ENCODE measurements at regions not wholly inside any gene's neighbourhood (a gene's known extent, or its start where the extent isn't known, plus 50 kb on each side); places are given as distances from the start of the nearest gene placed in this dataset.

DNA sequence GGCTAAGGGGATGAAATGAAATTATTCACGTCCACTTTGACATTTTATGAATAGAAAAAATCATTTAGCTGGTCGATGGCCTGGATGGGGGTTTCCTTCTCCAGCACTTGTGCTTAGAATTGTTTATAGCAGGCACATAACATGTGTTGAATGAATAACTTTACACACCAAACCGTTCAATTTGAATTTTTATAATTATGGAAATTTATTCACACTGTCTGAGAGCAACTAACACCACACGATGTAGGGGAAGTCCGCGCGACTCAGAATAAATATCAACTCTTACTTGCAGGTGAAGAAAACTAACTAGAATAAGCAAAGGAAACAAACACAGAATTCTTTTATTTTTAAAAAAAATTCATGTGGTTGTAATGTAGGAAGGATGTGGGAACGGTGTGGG lies 81.3 kb downstream of the MINAR1 start:
- Histone ChIP-seq H3K4me1 (ENCODE audit: control insufficient read depth, extremely low read depth, insufficient read depth, low read length) (no peaks in the 10 kb centered on the region), H3K4me2 (ENCODE audit: insufficient read depth, low read length) (no peak overlapping the region), H3K4me3 (replicated peaks in 1 of 3; ENCODE audit: insufficient read depth in 1 of 3, low read depth in 1 of 3, low read length in 3 of 3) (no peak overlapping the region), H4K20me1 (replicated peaks; ENCODE audit: control insufficient read depth, extremely low read depth, insufficient read depth, low read length) (no peaks in the 10 kb centered on the region), H2AFZ (ENCODE audit: low read depth, low read length) (no peak overlapping the region), H3K36me3 (ENCODE audit: control insufficient read depth in 2 of 2, extremely low read depth in 1 of 2, insufficient read depth in 2 of 2, low read length in 2 of 2) (no peaks in the 10 kb centered on the region), H3K9me1 (replicated peaks; ENCODE audit: control insufficient read depth, extremely low read depth, insufficient read depth, low read length) (no peaks in the 10 kb centered on the region), H3K27ac (ENCODE audit: insufficient read depth, low read depth, low read length) (no peak overlapping the region), H3K9me3 (replicated peaks; ENCODE audit: control insufficient read depth, insufficient read depth, low read length) (no peaks in the 10 kb centered on the region), H3K27me3 (ENCODE audit: control insufficient read depth in 2 of 2, insufficient read depth in 2 of 2, low read length in 2 of 2) (no peaks in the 10 kb centered on the region), H3K79me2 (ENCODE audit: control insufficient read depth, insufficient read depth, low read length) (no peaks in the 10 kb centered on the region), H3K9ac (replicated peaks; ENCODE audit: extremely low read depth, insufficient read depth, low read length) (no peak overlapping the region)
- intact Hi-C loops (cut with micrococcal nuclease) (no loop called here), dilution Hi-C loops (cut with MboI; ENCODE audit: extremely low pct_ligation_motif_present, low sequenced_read_pairs) (no loop called here)
- DNase-seq (ENCODE audit: low read depth, low spot score) = no peak
- ChIA-PET POLR2A (no interaction called here), CTCF (no interaction called here)
- FAIRE-seq = no peak
- no peak for TF ChIP-seq MYC (IDR thresholded peaks at IDR 0.05; ENCODE audit: low read depth, low read length)
- TF ChIP-seq POLR2A (IDR thresholded peaks at IDR 0.05; ENCODE audit: low read depth, low read length) = no peak
- TF ChIP-seq, protein P1, sequence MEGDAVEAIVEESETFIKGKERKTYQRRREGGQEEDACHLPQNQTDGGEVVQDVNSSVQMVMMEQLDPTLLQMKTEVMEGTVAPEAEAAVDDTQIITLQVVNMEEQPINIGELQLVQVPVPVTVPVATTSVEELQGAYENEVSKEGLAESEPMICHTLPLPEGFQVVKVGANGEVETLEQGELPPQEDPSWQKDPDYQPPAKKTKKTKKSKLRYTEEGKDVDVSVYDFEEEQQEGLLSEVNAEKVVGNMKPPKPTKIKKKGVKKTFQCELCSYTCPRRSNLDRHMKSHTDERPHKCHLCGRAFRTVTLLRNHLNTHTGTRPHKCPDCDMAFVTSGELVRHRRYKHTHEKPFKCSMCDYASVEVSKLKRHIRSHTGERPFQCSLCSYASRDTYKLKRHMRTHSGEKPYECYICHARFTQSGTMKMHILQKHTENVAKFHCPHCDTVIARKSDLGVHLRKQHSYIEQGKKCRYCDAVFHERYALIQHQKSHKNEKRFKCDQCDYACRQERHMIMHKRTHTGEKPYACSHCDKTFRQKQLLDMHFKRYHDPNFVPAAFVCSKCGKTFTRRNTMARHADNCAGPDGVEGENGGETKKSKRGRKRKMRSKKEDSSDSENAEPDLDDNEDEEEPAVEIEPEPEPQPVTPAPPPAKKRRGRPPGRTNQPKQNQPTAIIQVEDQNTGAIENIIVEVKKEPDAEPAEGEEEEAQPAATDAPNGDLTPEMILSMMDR (IDR thresholded peaks at IDR 0.05; ENCODE audit: extremely low read depth in 1 of 2, insufficient read depth in 1 of 2, low read depth in 1 of 2, low read length in 2 of 2) = no peak
- TF ChIP-seq FOS (IDR thresholded peaks at IDR 0.05; ENCODE audit: borderline replicate concordance, insufficient read depth, low read length) = no peak
- no peak for TF ChIP-seq GATA2 (IDR thresholded peaks at IDR 0.05; ENCODE audit: insufficient read depth, insufficient read length, low read depth, low read length)
- no TSS peak for BruUV-seq (replicated peaks)

DNA sequence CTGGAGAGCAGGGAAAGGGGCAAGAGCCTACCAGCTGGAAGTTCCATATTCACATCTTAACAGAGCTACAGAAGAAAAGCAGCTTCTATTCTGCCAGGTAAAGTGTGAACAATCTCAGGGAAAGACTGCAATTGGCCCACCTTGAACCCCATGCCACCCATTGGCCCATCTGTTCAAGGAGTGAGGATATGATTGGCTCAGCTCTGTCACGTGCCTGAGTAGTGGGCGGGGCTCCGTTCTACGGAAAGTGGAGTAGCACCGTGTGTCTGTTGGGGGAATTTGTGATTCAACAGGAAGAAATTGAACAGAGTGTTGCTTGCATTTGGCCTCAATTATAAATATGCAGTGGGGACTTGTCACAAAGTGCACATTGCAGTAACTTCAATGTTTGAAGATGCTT lies 81.8 kb downstream of the MINAR1 start:
- Histone ChIP-seq H3K36me3 (ENCODE audit: control insufficient read depth in 2 of 2, extremely low read depth in 1 of 2, insufficient read depth in 2 of 2, low read length in 2 of 2) (no peaks in the 10 kb centered on the region), H4K20me1 (replicated peaks; ENCODE audit: control insufficient read depth, extremely low read depth, insufficient read depth, low read length) (no peaks in the 10 kb centered on the region), H3K4me2 (ENCODE audit: insufficient read depth, low read length) (no peak overlapping the region), H3K9ac (replicated peaks; ENCODE audit: extremely low read depth, insufficient read depth, low read length) (no peak overlapping the region), H3K4me1 (ENCODE audit: control insufficient read depth, extremely low read depth, insufficient read depth, low read length) (no peaks in the 10 kb centered on the region), H3K27ac (ENCODE audit: insufficient read depth, low read depth, low read length) (no peak overlapping the region), H3K9me3 (replicated peaks; ENCODE audit: control insufficient read depth, insufficient read depth, low read length) (no peaks in the 10 kb centered on the region), H3K79me2 (ENCODE audit: control insufficient read depth, insufficient read depth, low read length) (no peaks in the 10 kb centered on the region), H2AFZ (ENCODE audit: low read depth, low read length) (no peak overlapping the region), H3K27me3 (ENCODE audit: control insufficient read depth in 2 of 2, insufficient read depth in 2 of 2, low read length in 2 of 2) (no peaks in the 10 kb centered on the region), H3K4me3 (replicated peaks in 1 of 3; ENCODE audit: insufficient read depth in 1 of 3, low read depth in 1 of 3, low read length in 3 of 3) (no peak overlapping the region), H3K9me1 (replicated peaks; ENCODE audit: control insufficient read depth, extremely low read depth, insufficient read depth, low read length) (no peaks in the 10 kb centered on the region)
- BruUV-seq (replicated peaks) = no TSS peak
- POLR2A ChIA-PET = no interaction called here
- intact Hi-C loops (cut with micrococcal nuclease) = no loop called here
- TF ChIP-seq, protein P2, sequence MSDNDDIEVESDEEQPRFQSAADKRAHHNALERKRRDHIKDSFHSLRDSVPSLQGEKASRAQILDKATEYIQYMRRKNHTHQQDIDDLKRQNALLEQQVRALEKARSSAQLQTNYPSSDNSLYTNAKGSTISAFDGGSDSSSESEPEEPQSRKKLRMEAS (IDR thresholded peaks at IDR 0.05; ENCODE audit: insufficient read depth, insufficient read length) = no peak
- TF ChIP-seq, protein P1 (IDR thresholded peaks at IDR 0.05; ENCODE audit: extremely low read depth in 1 of 2, insufficient read depth in 1 of 2, low read depth in 1 of 2, low read length in 2 of 2) = no peak
- TF ChIP-seq GATA2 (IDR thresholded peaks at IDR 0.05; ENCODE audit: insufficient read depth, insufficient read length, low read depth, low read length) = no peak
- no peak for TF ChIP-seq POLR2AphosphoS5 (IDR thresholded peaks at IDR 0.05; ENCODE audit: insufficient read depth, low read depth, low read length)
- TF ChIP-seq JUN (IDR thresholded peaks at IDR 0.05; ENCODE audit: borderline replicate concordance, insufficient read depth, insufficient read length, low read depth) = no peak
- no peak for TF ChIP-seq POLR2A (IDR thresholded peaks at IDR 0.05; ENCODE audit: low read depth, low read length)
- no peak for TF ChIP-seq FOS (IDR thresholded peaks at IDR 0.05; ENCODE audit: borderline replicate concordance, insufficient read depth, low read length)
- TF ChIP-seq EZH2 (IDR thresholded peaks at IDR 0.05; ENCODE audit: borderline replicate concordance, low read depth, low read length, severe bottlenecking) = no peak
- no peak for TF ChIP-seq MYC (IDR thresholded peaks at IDR 0.05; ENCODE audit: low read depth, low read length)
- FAIRE-seq = no peak
- dilution Hi-C loops (cut with MboI; ENCODE audit: extremely low pct_ligation_motif_present, low sequenced_read_pairs) = no loop called here
- DNase-seq (ENCODE audit: low read depth, low spot score) = no peak
- CTCF ChIA-PET = no interaction called here

Measured in endothelial cell of umbilical vein (primary cell).